Ecto neural progenitor cell (in vitro differentiated cells): ENCODE measurements at regions not wholly inside any gene's neighbourhood (a gene's known extent, or its start where the extent isn't known, plus 50 kb on each side); places are given as distances from the start of the nearest gene placed in this dataset.

Experiments
- DNase-seq: peaks from one replicate; pipeline ENCODE4 v3.0.0-alpha.2; 2018; ENCODE audit warnings: low spot score

- no peak for DNase-seq
Observed at GRCh38 chr3:24763393-24763792, 268.7 kb upstream of the THRB start.

- no peak for DNase-seq
Observed at GRCh38 chr3:24764236-24764915, 269.7 kb upstream of the THRB start.

- DNase-seq = no peak
Observed at GRCh38 chr3:24765399-24765798, 270.7 kb upstream of the THRB start.

- no peak for DNase-seq
Observed at GRCh38 chr3:24769918-24770317, 275.3 kb upstream of the THRB start.

DNA sequence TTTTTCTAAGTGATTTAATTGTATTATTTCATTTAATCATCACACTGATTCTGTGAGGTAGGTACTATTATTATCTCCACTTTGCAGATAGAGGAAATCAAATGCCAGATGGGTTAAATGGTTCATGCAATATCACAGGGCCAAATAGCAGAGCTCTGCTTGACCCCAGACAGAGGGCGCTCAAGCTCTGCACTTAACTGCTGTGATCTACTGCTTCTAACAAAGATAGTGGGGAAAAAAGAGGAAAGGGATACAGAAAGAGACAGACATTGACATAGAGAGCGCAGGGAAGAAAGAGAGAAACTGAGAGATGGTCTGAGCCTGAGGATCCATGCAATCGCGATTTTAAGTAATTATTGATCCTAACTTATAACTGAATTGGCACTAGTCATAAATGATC lies 279.1 kb upstream of the THRB start:
- peak; percentile 69 for DNase-seq

- no peak for DNase-seq
Observed at GRCh38 chr3:24780991-24781390, 286.3 kb upstream of the THRB start.

- no peak for DNase-seq
Observed at GRCh38 chr3:24781454-24781853, 286.8 kb upstream of the THRB start.

DNA sequence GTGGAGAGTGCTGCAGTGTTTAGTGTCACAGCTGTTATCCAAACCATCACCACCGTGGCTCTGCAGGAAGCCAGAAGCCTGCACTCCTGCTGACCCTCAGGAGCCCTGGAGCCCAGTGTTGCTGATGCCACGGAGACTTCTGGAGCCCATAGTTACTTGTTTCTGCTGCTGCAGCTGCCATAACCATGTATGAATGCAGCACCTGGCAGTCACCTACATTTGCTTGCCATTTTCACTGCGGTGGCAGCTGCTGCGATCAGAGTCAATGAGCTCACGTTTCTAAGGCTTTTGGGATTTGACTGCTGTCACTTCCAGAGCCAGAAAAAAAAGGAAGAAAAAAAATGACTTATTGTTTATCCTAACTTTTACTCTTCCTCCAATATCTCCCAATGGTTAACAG lies 299.2 kb upstream of the THRB start:
- no peak for DNase-seq

DNA sequence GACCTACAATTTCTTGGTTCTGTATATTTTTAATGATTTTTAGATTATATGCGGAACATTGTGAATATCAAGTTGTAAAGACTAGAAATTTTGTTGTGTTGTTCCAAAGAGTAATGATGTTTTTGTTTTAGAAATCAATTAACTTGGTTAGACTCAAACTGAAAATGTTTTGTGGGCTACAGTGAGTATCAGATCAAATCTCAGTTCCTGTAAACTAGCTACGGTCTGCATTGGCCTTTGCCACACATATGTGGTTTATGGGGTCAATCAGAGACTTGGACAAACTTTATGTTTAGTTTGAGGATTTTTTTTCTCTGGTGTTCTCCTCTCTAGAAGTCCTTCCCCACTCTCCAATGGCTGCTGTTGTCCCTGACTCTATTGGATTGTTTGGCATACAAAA lies 308.0 kb upstream of the THRB start:
- DNase-seq = no peak

GRCh38 chr3:24804095-24804494 lies 309.4 kb upstream of the THRB start:
- DNase-seq = no peak

DNA sequence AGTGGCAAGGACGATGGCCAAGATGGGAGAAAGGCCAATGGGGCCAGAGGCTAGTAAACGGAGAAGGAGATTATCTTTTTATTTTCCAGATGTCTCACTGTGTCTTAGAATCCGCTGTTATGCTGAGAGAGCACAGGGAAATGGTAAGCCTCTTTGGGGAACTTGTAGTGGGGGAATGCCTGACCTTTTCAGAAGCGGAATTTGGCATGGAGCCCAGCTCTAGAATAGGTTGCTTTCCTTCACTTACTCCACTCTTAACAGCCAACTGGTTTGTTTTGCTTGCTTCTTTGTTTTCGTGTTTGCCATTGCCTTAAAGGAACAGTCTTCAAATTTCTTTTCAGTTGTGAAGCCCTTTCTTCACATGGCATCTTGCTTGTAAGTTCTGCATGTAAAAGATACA lies 316.2 kb upstream of the THRB start:
- DNase-seq = no peak

- no peak for DNase-seq
Observed at GRCh38 chr3:24812116-24812515, 317.5 kb upstream of the THRB start.

- DNase-seq = no peak
Observed at GRCh38 chr3:24818055-24818454, 323.4 kb upstream of the THRB start.

DNA sequence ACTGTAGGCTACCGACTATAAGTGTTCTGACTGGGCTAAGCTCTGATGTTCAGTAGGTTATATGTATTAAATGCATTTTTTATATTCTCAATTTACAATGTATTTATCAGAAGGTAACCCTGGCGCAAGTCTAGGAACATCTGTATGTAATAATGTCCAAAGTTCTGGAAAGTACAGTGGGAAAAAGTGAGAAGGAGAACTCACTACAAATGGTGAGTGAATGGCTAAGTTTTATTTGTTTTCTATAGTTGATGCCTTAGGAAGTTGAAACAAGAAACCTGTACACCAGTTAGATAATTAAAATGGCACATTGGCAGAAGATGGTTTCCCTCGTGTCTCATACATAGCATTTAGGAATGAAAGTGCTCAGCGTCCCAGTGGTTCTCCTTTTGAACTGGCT lies 333.4 kb upstream of the THRB start:
- no peak for DNase-seq

DNA sequence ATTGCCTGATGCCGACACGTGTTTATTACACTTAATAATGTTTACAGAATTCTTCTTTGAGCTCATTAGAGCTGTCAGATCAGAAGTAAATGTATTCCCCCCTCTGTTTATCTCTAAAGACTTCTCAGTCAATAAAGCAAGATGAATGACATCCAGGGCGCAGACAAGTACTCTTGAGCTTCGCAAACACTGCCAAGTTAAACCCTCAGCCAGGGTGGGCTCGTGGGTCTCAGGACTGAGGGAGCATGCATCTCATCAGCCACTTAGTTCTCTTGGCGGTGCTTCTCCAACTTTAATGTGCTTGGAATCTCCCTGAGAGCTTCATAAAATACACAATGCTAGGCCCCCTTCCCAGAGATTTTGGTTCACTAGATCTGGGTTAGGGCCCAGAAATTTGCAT lies 333.9 kb upstream of the THRB start:
- no peak for DNase-seq

DNA sequence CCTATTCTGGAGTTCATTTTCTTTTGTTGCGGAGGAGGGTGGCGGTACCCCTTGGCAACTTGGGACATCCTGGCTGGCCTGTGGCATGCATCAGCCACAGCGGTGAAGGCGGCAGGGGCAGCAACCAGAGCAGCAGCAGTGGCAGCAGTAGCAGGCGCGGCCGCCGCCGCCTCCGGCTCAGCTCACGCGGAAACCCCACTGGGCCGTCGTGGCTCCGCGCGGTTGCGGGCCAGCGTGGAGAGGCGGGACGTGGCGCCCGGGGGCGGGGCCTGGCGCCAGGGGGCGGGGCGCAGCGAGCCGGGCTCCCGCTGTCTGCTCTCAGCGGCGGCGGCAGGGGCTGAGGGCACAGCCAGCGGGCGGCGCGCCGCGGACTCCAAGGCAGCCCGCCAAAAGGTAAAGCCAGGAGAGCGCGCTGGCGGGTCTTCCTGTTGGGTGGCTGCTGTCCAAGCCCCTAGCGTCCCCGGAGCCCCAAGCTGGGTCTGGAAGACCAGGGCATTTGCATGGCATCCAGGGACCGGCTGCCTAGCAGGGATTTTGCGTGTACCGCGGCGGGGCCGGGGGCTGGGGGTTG lies 334.4 kb upstream of the THRB start:
- DNase-seq = peak; percentile 81

DNA sequence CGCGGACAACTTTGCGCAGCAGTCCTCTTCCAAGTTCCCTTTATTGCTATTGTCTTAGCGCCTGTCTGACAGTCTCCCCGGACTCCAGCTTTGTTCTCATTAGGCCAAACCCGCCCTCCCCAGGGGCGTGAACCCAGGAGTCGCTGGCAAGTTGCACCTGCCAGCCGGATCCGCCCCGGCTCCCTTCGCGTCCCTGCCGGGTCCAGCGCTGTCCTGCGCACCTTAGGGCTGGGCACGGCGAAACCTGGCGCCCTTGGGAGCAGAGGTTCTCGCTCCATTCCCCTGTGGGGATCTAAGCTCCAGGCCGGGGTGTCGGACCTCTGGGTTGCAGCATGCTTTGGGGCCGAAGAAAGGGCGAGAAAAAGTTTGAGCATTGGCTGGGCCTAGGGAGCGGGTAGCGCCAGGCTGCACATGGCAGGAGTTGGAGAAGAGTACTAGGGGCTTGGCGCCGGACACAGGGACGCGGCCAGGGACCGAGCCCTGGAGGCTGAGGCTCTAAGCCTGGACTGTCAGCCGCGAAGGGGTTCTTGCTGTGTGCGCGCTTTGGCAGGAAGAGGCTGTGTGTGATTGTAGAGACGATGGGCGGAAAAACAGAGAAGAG lies 335.1 kb upstream of the THRB start:
- DNase-seq = peak; percentile 62

DNA sequence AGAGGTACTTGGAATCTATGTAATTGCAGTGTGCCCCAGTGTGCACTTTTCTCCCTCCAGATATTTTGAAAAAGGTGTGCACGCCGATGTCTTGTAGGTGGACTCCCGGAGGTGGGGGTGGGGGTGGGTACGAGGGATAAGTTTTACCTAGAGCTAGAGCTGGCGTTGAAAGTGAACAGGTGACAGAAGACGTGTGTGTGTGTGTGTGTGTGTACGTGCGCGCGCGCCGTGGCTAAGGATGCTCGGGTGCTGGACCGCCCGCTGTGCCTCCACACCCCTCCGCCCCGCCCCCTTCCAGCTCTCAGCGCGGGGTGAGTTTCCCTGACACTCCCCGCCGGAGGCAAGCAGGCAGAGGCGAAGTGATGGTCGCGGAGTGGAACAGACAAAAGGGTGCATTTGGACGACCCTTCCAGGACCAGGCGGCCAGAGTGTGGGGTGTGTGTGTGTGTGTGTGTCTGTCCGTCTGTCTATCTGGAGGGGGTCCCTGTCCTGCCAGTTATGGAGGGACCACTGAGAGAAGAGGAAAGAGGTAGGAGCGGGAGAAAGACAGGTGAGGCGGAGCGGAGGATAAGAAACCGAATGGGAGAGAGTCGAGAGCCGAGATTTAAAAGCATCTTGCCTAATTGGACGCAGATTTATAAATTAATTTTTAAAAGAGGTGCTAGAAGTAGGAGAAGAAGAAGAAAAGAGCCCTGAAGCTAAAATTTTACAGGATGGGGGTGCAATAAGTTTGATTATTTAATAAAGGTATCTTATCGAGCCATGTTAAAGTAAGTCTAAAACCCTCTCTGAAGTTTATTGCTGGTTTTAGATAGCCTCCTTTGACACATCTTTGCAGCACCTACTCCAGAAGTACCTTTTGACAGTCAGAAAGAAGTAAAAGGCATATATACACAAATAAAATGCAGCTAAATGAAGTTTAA lies 335.8 kb upstream of the THRB start:
- DNase-seq = peak; percentile 49

GRCh38 chr3:24831221-24831620 lies 336.6 kb upstream of the THRB start:
- no peak for DNase-seq

DNA sequence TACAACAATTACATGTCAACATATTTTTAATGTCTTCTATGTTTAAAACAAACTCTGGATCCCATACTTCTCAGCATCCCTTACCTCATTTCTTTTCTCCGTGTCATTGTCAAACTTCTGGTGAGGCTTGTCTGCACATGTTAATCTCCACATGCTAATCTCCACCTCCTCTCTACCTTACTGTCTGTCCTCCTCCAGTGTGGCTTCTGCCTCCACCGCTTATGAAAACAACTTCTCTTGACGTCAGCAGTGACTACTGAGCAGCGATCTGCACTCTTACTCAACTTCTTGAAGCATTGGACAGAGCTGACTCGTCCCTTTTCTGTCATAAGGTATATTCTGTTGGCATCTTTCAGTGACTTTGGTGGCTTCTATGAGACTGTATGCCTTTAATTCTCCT lies 338.2 kb upstream of the THRB start:
- no peak for DNase-seq

GRCh38 chr3:24834442-24834841 lies 339.8 kb upstream of the THRB start:
- no peak for DNase-seq

DNA sequence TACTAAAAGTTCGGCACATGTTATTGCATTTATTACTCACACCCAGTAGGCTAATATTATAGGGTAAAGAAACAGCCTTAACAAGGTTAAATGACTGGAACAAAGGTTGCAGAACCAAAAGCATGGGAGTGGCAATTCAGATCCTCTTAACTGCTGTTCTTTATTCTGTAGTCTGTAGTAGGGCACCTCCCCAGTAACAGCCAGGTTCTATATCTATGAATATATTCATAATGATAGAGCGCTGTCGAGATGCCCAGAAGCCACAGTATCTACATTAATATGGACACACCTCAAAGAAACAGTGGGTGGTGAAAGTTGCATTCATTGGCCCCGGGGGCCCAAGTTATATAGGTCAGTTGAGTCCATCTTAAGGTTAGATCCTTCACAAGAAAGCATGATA lies 340.9 kb upstream of the THRB start:
- no peak for DNase-seq

DNA sequence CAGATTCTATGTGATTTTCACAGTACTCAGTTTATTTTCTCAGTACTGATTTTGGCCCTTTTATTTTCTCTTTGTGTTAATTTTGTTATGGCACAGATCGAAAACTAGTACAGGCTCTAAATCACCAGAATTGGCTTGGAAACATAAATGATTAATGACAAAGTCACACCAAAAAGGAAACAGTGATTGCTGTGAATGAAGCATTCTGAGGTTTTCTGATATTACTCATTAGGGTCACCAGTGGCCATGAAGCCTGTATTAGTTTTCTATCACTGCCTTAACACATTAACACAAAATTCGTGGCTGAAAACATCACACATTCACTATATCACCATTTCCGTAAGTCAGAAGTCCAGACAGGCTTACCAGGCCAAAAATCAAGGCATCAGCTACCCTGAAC lies 343.0 kb upstream of the THRB start:
- DNase-seq = no peak
